NCI-H2196 treated with DMSO at 0.1 percent for 48 hours (cell line): ENCODE measurements at regions not wholly inside any gene's neighbourhood (a gene's known extent, or its start where the extent isn't known, plus 50 kb on each side); places are given as distances from the start of the nearest gene placed in this dataset.

ENCODE experiments used
- DNase-seq: peaks from one replicate; lab custom pipeline; 2025; ENCODE audit not compliant: unreplicated experiment; lab: John Stamatoyannopoulos, UW

- DNase-seq, result no peak
Observed at GRCh38 chr20:59376109-59376841, 75.9 kb downstream of the EDN3 start.

GRCh38 chr20:59376998-59377397 is 76.6 kb downstream of the EDN3 start:
- no peak for DNase-seq

GRCh38 chr20:59377842-59378241 is 77.4 kb downstream of the EDN3 start:
- no peak for DNase-seq

GRCh38 chr20:59378396-59378795 is 78.0 kb downstream of the EDN3 start:
- no peak for DNase-seq

- DNase-seq, result no peak
Observed at GRCh38 chr20:59378966-59379365, 78.6 kb downstream of the EDN3 start.

GRCh38 chr20:59381689-59382088 is 81.3 kb downstream of the EDN3 start:
- no peak for DNase-seq

- DNase-seq, result no peak
Observed at GRCh38 chr20:59382157-59382725, 81.8 kb downstream of the EDN3 start.

- DNase-seq, result no peak
Observed at GRCh38 chr20:59382907-59383306, 82.5 kb downstream of the EDN3 start.

- DNase-seq, result no peak
Observed at GRCh38 chr20:59385038-59385437, 84.6 kb downstream of the EDN3 start.

GRCh38 chr20:59385480-59385879 is 85.1 kb downstream of the EDN3 start:
- DNase-seq, result no peak

GRCh38 chr20:59386809-59387208 is 86.4 kb downstream of the EDN3 start:
- DNase-seq, result no peak

- no peak for DNase-seq
Observed at GRCh38 chr20:59387891-59388290, 87.5 kb downstream of the EDN3 start.

- no peak for DNase-seq
Observed at GRCh38 chr20:59388402-59388801, 88.0 kb downstream of the EDN3 start.

- no peak for DNase-seq
Observed at GRCh38 chr20:59390437-59390836, 90.0 kb downstream of the EDN3 start.

- no peak for DNase-seq
Observed at GRCh38 chr20:59391975-59392374, 91.6 kb downstream of the EDN3 start.

GRCh38 chr20:59392736-59393135 is 92.3 kb downstream of the EDN3 start:
- DNase-seq, result no peak

- DNase-seq, result no peak
Observed at GRCh38 chr20:59393142-59393541, 92.7 kb downstream of the EDN3 start.

GRCh38 chr20:59395729-59396128 is 95.3 kb downstream of the EDN3 start:
- DNase-seq, result no peak

- DNase-seq, result no peak
Observed at GRCh38 chr20:59398537-59399205, 98.3 kb downstream of the EDN3 start.

- DNase-seq, result no peak
Observed at GRCh38 chr20:59399426-59400099, 99.2 kb downstream of the EDN3 start.

- DNase-seq, result no peak
Observed at GRCh38 chr20:59400708-59401107, 100.3 kb downstream of the EDN3 start.

GRCh38 chr20:59402681-59403080 is 102.3 kb downstream of the EDN3 start:
- no peak for DNase-seq
